ENCODE measurements at regions not wholly inside any gene's neighbourhood (a gene's known extent, or its start where the extent isn't known, plus 50 kb on each side); places are given as distances from the start of the nearest gene placed in this dataset.

DNA sequence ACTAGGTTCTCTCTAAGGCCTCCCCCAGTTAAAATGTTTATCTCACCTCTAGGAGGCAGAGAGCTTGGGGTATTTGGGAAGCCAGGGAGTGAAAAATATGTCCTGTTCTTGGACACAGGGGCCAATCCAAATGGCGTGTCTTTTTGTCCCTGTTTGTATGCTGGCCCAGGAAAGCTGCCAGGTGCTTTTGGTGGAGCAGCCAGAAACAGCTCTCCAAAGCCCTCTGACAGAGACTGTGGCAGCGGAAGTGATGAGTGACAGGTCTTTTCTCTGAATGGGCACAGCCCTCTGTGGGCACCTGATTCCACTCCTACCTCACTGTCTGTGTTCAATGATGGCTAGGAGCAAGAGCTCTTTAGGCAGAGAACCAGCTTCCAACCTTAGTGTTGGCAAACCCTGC is 106.4 kb upstream of the KIRREL3 start:
- no peak for TF ChIP-seq TCF7 (CRISPR knock-in tag; IDR thresholded peaks at IDR 0.05; ENCODE audit: low read depth)
- no peak for TF ChIP-seq ZNF138 (CRISPR knock-in tag; conservative IDR thresholded peaks at IDR 0.05)
- no peak for TF ChIP-seq NR3C1 (CRISPR knock-in tag; conservative IDR thresholded peaks at IDR 0.05; ENCODE audit: low read depth)
- TF ChIP-seq SMAD3 (CRISPR knock-in tag; IDR thresholded peaks at IDR 0.05; ENCODE audit: borderline replicate concordance), result no peak
- TF ChIP-seq ZNF219 (CRISPR knock-in tag; IDR thresholded peaks at IDR 0.05; ENCODE audit: borderline replicate concordance), result no peak
- TF ChIP-seq, protein P1, sequence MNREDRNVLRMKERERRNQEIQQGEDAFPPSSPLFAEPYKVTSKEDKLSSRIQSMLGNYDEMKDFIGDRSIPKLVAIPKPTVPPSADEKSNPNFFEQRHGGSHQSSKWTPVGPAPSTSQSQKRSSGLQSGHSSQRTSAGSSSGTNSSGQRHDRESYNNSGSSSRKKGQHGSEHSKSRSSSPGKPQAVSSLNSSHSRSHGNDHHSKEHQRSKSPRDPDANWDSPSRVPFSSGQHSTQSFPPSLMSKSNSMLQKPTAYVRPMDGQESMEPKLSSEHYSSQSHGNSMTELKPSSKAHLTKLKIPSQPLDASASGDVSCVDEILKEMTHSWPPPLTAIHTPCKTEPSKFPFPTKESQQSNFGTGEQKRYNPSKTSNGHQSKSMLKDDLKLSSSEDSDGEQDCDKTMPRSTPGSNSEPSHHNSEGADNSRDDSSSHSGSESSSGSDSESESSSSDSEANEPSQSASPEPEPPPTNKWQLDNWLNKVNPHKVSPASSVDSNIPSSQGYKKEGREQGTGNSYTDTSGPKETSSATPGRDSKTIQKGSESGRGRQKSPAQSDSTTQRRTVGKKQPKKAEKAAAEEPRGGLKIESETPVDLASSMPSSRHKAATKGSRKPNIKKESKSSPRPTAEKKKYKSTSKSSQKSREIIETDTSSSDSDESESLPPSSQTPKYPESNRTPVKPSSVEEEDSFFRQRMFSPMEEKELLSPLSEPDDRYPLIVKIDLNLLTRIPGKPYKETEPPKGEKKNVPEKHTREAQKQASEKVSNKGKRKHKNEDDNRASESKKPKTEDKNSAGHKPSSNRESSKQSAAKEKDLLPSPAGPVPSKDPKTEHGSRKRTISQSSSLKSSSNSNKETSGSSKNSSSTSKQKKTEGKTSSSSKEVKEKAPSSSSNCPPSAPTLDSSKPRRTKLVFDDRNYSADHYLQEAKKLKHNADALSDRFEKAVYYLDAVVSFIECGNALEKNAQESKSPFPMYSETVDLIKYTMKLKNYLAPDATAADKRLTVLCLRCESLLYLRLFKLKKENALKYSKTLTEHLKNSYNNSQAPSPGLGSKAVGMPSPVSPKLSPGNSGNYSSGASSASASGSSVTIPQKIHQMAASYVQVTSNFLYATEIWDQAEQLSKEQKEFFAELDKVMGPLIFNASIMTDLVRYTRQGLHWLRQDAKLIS (CRISPR knock-in tag; IDR thresholded peaks at IDR 0.05; ENCODE audit: borderline replicate concordance), result no peak
- no peak for TF ChIP-seq ZNF396 (CRISPR knock-in tag; IDR thresholded peaks at IDR 0.05; ENCODE audit: borderline replicate concordance)
- TF ChIP-seq, protein P2, sequence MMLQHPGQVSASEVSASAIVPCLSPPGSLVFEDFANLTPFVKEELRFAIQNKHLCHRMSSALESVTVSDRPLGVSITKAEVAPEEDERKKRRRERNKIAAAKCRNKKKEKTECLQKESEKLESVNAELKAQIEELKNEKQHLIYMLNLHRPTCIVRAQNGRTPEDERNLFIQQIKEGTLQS (CRISPR knock-in tag; conservative IDR thresholded peaks at IDR 0.05), result no peak
- no peak for TF ChIP-seq MYBL2 (CRISPR knock-in tag; IDR thresholded peaks at IDR 0.05)
- TF ChIP-seq, protein P3, sequence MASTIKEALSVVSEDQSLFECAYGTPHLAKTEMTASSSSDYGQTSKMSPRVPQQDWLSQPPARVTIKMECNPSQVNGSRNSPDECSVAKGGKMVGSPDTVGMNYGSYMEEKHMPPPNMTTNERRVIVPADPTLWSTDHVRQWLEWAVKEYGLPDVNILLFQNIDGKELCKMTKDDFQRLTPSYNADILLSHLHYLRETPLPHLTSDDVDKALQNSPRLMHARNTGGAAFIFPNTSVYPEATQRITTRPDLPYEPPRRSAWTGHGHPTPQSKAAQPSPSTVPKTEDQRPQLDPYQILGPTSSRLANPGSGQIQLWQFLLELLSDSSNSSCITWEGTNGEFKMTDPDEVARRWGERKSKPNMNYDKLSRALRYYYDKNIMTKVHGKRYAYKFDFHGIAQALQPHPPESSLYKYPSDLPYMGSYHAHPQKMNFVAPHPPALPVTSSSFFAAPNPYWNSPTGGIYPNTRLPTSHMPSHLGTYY (CRISPR knock-in tag; IDR thresholded peaks at IDR 0.05), result no peak
- no peaks in the 10 kb centered on the region for H3K36me3 Mint-ChIP-seq
- no peak overlapping the region for H3K4me3 Mint-ChIP-seq
- no peaks in the 10 kb centered on the region for H3K9me3 Mint-ChIP-seq
- peaks cover 63% of the 10 kb centered on the region for H3K4me1 Mint-ChIP-seq
- CTCF ChIA-PET, result interaction anchor here (0.7 to 1.8 kb wide), 2 partner anchors 117 to 136 kb away, joined by 3 to 8 read pairs; no protein-coding TSS in a partner anchor
- no peak for DNase-seq (ENCODE audit: low spot score)
- H3K27me3 Mint-ChIP-seq (ENCODE audit: low read depth), result no peaks in the 10 kb centered on the region
- ATAC-seq, result no peak
- POLR2A ChIA-PET, result no interaction called here
- H3K27ac Mint-ChIP-seq, result no peak overlapping the region

DNA sequence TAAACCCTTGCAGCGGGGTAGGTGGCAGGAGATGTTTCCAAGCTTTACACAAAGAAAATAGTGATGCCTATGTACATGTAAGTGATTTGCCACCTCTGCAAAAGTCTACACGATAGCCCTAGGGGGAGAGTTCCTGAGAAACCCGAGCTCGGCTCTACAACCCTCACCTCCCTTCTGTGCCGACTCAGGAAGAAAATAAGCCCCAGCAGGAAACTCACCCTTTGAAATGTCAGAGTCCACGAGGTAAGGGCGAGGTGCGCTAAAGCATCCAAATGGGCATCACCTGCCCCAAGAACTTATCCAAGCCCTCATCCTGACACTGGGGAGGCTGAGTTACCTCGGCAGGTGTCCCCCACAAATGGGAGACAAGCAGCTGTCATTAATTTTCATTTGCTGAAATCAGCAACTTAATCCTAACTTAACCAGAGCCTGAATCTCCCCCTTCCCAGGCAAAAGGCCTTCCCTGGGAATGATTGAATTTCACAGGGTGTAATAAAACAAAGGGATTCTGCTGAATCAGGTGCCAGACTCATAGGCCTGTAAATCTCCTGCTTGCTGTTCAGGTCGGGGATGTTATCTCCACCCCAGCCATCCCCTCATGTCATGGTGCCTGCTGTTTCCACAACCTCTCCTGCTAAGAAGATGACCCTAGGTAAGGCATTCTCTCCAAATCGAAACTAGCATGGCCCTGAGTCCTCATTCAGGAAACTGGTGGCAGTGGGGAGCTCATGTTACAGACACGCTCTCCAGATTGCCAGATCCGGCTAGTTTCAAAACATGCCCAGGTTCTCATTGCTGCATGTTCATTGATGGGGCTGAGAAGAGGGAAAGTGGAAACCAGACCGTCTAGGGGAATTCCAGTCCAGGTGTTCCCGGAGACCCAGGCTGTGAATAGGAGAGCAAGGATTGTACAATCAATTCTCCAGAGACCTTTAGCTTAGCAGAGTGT is 105.3 kb upstream of the KIRREL3 start:
- DNase-seq (ENCODE audit: low spot score) (no peak), ATAC-seq (peak; percentile 55)
- H3K4me3 Mint-ChIP-seq, result no peak overlapping the region
- H3K27me3 Mint-ChIP-seq (ENCODE audit: low read depth), result no peaks in the 10 kb centered on the region
- ChIA-PET CTCF (interaction anchor here (0.7 to 1.8 kb wide), 4 partner anchors 89 to 389 kb away, joined by 3 to 8 read pairs (median 4); no protein-coding TSS in a partner anchor), POLR2A (no interaction called here)
- no peaks in the 10 kb centered on the region for H3K9me3 Mint-ChIP-seq
- peaks cover 53% of the 10 kb centered on the region for H3K4me1 Mint-ChIP-seq
- no peaks in the 10 kb centered on the region for H3K36me3 Mint-ChIP-seq
- TF ChIP-seq, protein P4, sequence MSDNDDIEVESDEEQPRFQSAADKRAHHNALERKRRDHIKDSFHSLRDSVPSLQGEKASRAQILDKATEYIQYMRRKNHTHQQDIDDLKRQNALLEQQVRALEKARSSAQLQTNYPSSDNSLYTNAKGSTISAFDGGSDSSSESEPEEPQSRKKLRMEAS (CRISPR knock-in tag; IDR thresholded peaks at IDR 0.05), result 0 out of 2 replicates have a peak, but pooled peaks have one; percentile 16
- TF ChIP-seq, protein P5, sequence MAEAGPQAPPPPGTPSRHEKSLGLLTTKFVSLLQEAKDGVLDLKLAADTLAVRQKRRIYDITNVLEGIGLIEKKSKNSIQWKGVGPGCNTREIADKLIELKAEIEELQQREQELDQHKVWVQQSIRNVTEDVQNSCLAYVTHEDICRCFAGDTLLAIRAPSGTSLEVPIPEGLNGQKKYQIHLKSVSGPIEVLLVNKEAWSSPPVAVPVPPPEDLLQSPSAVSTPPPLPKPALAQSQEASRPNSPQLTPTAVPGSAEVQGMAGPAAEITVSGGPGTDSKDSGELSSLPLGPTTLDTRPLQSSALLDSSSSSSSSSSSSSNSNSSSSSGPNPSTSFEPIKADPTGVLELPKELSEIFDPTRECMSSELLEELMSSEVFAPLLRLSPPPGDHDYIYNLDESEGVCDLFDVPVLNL (CRISPR knock-in tag; IDR thresholded peaks at IDR 0.05; ENCODE audit: borderline replicate concordance, low read depth), result no peak
- TF ChIP-seq, protein P6, sequence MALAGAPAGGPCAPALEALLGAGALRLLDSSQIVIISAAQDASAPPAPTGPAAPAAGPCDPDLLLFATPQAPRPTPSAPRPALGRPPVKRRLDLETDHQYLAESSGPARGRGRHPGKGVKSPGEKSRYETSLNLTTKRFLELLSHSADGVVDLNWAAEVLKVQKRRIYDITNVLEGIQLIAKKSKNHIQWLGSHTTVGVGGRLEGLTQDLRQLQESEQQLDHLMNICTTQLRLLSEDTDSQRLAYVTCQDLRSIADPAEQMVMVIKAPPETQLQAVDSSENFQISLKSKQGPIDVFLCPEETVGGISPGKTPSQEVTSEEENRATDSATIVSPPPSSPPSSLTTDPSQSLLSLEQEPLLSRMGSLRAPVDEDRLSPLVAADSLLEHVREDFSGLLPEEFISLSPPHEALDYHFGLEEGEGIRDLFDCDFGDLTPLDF (CRISPR knock-in tag; IDR thresholded peaks at IDR 0.05), result no peak
- TF ChIP-seq, protein P7, sequence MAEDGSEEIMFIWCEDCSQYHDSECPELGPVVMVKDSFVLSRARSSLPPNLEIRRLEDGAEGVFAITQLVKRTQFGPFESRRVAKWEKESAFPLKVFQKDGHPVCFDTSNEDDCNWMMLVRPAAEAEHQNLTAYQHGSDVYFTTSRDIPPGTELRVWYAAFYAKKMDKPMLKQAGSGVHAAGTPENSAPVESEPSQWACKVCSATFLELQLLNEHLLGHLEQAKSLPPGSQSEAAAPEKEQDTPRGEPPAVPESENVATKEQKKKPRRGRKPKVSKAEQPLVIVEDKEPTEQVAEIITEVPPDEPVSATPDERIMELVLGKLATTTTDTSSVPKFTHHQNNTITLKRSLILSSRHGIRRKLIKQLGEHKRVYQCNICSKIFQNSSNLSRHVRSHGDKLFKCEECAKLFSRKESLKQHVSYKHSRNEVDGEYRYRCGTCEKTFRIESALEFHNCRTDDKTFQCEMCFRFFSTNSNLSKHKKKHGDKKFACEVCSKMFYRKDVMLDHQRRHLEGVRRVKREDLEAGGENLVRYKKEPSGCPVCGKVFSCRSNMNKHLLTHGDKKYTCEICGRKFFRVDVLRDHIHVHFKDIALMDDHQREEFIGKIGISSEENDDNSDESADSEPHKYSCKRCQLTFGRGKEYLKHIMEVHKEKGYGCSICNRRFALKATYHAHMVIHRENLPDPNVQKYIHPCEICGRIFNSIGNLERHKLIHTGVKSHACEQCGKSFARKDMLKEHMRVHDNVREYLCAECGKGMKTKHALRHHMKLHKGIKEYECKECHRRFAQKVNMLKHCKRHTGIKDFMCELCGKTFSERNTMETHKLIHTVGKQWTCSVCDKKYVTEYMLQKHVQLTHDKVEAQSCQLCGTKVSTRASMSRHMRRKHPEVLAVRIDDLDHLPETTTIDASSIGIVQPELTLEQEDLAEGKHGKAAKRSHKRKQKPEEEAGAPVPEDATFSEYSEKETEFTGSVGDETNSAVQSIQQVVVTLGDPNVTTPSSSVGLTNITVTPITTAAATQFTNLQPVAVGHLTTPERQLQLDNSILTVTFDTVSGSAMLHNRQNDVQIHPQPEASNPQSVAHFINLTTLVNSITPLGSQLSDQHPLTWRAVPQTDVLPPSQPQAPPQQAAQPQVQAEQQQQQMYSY (CRISPR knock-in tag; IDR thresholded peaks at IDR 0.05), result peak; percentile 93
- no peak overlapping the region for H3K27ac Mint-ChIP-seq

Measured in WTC11 (cell line).